Fibroblast of lung (primary cell): ENCODE measurements at regions not wholly inside any gene's neighbourhood (a gene's known extent, or its start where the extent isn't known, plus 50 kb on each side); places are given as distances from the start of the nearest gene placed in this dataset.

Experiments used
- DNase-seq, 2 donors: peaks; one replicate each; pipeline versions ENCODE4 v3.0.0 to v3.0.0-alpha.2; 2010; ENCODE audit warnings: low read depth in 2 of 2
- H2AFZ ChIP-seq: 2 replicates; pipeline ENCODE4 v1.5.1; 2012; ENCODE audit warnings: low read length, control low read depth, inconsistent platforms
- H3K27ac ChIP-seq: 2 replicates; pipeline ENCODE4 v1.5.1; 2011; ENCODE audit warnings: low read length, control low read depth; ENCODE audit not compliant: insufficient read depth
- H3K27me3 ChIP-seq: 2 replicates; pipeline ENCODE4 v1.5.1; 2011; ENCODE audit warnings: mild to moderate bottlenecking, low read length; ENCODE audit not compliant: control insufficient read depth, insufficient read depth
- H3K36me3 ChIP-seq: 2 replicates; pipeline ENCODE4 v1.5.1; 2011; ENCODE audit warnings: low read length; ENCODE audit not compliant: control insufficient read depth, insufficient read depth
- H3K4me1 ChIP-seq: 2 replicates; pipeline ENCODE4 v1.5.1; 2011; ENCODE audit warnings: low read length; ENCODE audit not compliant: control insufficient read depth, insufficient read depth; ENCODE audit errors: extremely low read depth
- H3K4me2 ChIP-seq: 2 replicates; pipeline ENCODE4 v1.5.1; 2011; ENCODE audit warnings: low read length, control low read depth; ENCODE audit not compliant: insufficient read depth; ENCODE audit errors: extremely low read depth
- H3K4me3 ChIP-seq, 4 experiments: fragments of 200-600 bp in 1 of 4; sonication (generic) in 1 of 4; replicated peaks in 1 of 4; 2 replicates each; pipeline ENCODE4 v1.5.1; 2011 to 2016; ENCODE audit warnings: low read length in 4 of 4, low read depth in 3 of 4, mild to moderate bottlenecking in 3 of 4, control low read depth in 2 of 4, inconsistent platforms in 1 of 4, mixed read lengths in 1 of 4; ENCODE audit not compliant: insufficient read depth in 1 of 4; ENCODE audit errors: control extremely low read depth in 1 of 4
- H3K79me2 ChIP-seq: 2 replicates; pipeline ENCODE4 v1.5.1; 2012; ENCODE audit warnings: mild to moderate bottlenecking, low read length, inconsistent platforms; ENCODE audit not compliant: control insufficient read depth, insufficient read depth
- H3K9ac ChIP-seq: 2 replicates; pipeline ENCODE4 v1.5.1; 2011; ENCODE audit warnings: mild to moderate bottlenecking, low read length, control low read depth; ENCODE audit not compliant: insufficient read depth
- H3K9me3 ChIP-seq: 2 replicates; pipeline ENCODE4 v1.5.1; 2012; ENCODE audit warnings: low read depth, low read length; ENCODE audit not compliant: control insufficient read depth, insufficient read depth
- H4K20me1 ChIP-seq: 2 replicates; pipeline ENCODE4 v1.5.1; 2011; ENCODE audit warnings: low read length; ENCODE audit not compliant: control insufficient read depth, insufficient read depth; ENCODE audit errors: extremely low read depth
- EZH2 ChIP-seq: IDR thresholded peaks from 2 replicates; pipeline ENCODE4 v1.5.1; 2012; ENCODE audit warnings: low read length, control low read depth, mild to moderate bottlenecking; ENCODE audit errors: missing control alignments
- TF ChIP-seq, protein P1 (sequence below), 2 donors: IDR thresholded peaks in 1 of 2; conservative IDR thresholded peaks in 1 of 2; 1 replicate in 1 of 2; 2 replicates in 1 of 2; pipeline ENCODE4 v1.5.1; 2011 to 2012; ENCODE audit warnings: low read length in 2 of 2, control low read depth in 1 of 2, inconsistent platforms in 1 of 2, low read depth in 1 of 2, mild to moderate bottlenecking in 1 of 2

DNA sequence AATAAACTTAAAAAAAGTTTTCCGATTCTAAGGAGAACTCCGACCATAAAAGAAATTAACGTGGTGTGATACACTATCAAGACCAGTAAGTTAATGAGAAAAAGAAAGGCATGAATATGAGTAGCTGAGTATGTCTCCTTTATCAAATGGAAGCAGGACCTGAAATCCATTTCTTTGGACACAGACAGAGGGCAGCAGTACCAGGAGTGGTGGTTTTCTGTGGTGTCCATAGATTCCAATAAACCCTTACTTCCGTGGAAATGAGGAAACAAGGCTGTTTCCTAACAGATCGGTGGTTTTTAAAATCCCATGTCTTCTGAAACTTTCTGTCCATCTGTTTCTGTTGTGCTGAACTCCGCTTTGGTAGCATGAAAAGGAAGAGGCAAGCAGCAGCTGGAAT lies 128.5 kb upstream of the TSPAN5 start:
- H2AFZ ChIP-seq, result no peak overlapping the region
- peak in 1 of 2 donors; percentile 9 for DNase-seq

DNA sequence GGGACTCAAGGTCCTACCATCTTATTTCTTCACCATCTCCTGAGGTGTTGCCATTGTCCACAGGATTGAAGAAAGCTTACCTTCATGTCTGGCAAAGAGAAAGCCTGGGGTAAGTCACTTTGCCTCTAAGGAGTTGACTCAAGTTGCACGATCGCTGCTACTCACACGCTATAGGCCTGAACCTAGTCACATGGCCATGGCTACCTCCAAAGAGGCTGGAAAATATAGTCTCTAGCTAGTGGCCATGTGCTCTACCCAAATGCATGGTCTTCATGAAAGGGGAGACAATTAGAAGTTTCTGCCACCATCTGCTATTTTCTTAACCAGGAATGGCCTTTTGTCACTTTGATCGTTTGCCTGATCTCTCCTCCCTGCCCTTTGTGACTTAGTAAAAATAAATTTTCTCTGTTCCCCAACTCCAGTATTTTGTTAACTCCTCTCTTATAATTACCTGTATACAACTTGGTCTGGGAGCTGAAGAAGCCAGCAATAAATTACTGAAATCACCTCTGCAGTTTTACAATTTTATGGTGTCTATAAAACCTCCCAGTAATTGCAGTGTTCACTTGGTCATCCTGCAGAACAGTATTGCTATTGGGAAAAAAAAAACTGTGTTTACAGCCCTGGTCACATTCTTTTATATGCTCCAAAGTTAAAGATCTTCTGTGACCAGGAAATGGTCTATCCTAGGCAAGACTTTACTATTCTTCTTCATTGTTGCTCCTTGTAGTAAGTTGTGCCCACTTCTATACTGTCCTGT lies 126.7 kb upstream of the TSPAN5 start:
- Histone ChIP-seq H3K27ac (no peak overlapping the region), H3K36me3 (no peaks in the 10 kb centered on the region), H3K4me1 (no peaks in the 10 kb centered on the region), H2AFZ (no peak overlapping the region), H3K9ac (no peak overlapping the region), H4K20me1 (no peaks in the 10 kb centered on the region), H3K9me3 (no peaks in the 10 kb centered on the region), H3K27me3 (peaks cover 5% of the 10 kb centered on the region), H3K4me3 (no peak overlapping the region), H3K4me2 (no peak overlapping the region), H3K79me2 (no peaks in the 10 kb centered on the region)
- no peak for TF ChIP-seq EZH2
- TF ChIP-seq, protein P1, sequence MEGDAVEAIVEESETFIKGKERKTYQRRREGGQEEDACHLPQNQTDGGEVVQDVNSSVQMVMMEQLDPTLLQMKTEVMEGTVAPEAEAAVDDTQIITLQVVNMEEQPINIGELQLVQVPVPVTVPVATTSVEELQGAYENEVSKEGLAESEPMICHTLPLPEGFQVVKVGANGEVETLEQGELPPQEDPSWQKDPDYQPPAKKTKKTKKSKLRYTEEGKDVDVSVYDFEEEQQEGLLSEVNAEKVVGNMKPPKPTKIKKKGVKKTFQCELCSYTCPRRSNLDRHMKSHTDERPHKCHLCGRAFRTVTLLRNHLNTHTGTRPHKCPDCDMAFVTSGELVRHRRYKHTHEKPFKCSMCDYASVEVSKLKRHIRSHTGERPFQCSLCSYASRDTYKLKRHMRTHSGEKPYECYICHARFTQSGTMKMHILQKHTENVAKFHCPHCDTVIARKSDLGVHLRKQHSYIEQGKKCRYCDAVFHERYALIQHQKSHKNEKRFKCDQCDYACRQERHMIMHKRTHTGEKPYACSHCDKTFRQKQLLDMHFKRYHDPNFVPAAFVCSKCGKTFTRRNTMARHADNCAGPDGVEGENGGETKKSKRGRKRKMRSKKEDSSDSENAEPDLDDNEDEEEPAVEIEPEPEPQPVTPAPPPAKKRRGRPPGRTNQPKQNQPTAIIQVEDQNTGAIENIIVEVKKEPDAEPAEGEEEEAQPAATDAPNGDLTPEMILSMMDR (conservative IDR thresholded peaks at IDR 0.05 in 1 of 2, IDR thresholded peaks at IDR 0.05 in 1 of 2; ENCODE audit: low read depth in 1 of 2, low read length in 2 of 2), result no peak
- DNase-seq, result no peak

More for the DNA sequence above, 128.5 kb upstream of the TSPAN5 start:
- Histone ChIP-seq H3K4me2 (no peak overlapping the region), H3K79me2 (no peaks in the 10 kb centered on the region), H3K36me3 (no peaks in the 10 kb centered on the region), H3K27me3 (peaks cover 5% of the 10 kb centered on the region), H3K9ac (no peak overlapping the region), H3K4me1 (no peaks in the 10 kb centered on the region), H3K9me3 (no peaks in the 10 kb centered on the region), H3K27ac (no peak overlapping the region), H4K20me1 (no peaks in the 10 kb centered on the region), H3K4me3 (no peak overlapping the region)
- TF ChIP-seq, protein P1 (conservative IDR thresholded peaks at IDR 0.05 in 1 of 2, IDR thresholded peaks at IDR 0.05 in 1 of 2; ENCODE audit: low read depth in 1 of 2, low read length in 2 of 2), result peak in 1 of 2 donors; percentile 32
- no peak for TF ChIP-seq EZH2

DNA sequence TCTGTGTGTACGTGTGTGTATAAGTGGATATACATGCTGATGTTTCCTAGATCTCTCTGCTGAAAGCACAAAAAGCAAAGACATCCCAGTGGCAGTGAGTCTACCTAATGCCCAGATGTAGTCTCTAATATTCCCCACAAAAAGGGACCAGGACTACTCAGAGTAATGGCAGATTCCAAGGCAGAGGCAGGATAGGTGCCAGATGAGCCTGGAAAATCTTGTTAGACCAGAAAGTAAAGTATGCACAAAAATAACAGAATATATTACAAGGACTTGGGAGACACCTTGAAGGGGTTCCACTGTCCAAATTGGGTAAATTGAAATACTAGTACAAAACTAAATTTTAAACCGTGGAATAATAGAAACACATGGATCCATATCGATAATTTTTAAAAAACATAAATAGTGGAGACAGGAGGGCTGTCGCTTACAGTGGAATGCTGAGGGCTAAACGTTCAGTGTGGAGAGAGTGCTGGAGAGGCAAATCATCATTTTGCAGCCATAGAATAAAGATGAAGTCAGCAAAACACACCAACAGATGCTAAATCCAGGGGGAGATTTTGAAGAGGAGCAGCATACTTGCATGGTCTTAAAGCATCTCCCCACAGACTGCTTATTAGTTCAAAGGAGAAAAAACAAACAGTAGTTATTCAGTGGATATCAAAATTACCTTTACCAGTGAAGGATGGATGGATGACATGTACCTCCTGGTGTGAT lies 123.4 kb upstream of the TSPAN5 start:
- Histone ChIP-seq H3K79me2 (no peaks in the 10 kb centered on the region), H2AFZ (no peak overlapping the region), H3K4me2 (no peak overlapping the region), H4K20me1 (no peaks in the 10 kb centered on the region), H3K27me3 (peaks cover 5% of the 10 kb centered on the region), H3K4me3 (no peak overlapping the region), H3K36me3 (no peaks in the 10 kb centered on the region), H3K27ac (no peak overlapping the region), H3K9ac (no peak overlapping the region), H3K4me1 (no peaks in the 10 kb centered on the region), H3K9me3 (no peaks in the 10 kb centered on the region)
- TF ChIP-seq, protein P1 (conservative IDR thresholded peaks at IDR 0.05 in 1 of 2, IDR thresholded peaks at IDR 0.05 in 1 of 2; ENCODE audit: low read depth in 1 of 2, low read length in 2 of 2), result no peak
- no peak for TF ChIP-seq EZH2
- DNase-seq, result no peak
